Spinal cord (tissue), 9 donors: ENCODE measurements at regions not wholly inside any gene's neighbourhood (a gene's known extent, or its start where the extent isn't known, plus 50 kb on each side); places are given as distances from the start of the nearest gene placed in this dataset.

ENCODE experiments used
- DNase-seq, 6 donors: peaks; one replicate each; pipeline versions ENCODE4 v3.0.0 to v3.0.0-alpha.2; 2013 to 2015; ENCODE audit warnings: low spot score in 6 of 6, low read depth in 4 of 6
- H3K27ac ChIP-seq: one replicate; pipeline ENCODE4 v1.5.1; 2013; ENCODE audit warnings: low read depth, low read length, control low read depth
- H3K27me3 ChIP-seq: one replicate; pipeline ENCODE4 v1.6.1; 2013; ENCODE audit warnings: low read length; ENCODE audit not compliant: control insufficient read depth, insufficient read depth
- H3K36me3 ChIP-seq: one replicate; pipeline ENCODE4 v1.6.1; 2013; ENCODE audit warnings: low read length; ENCODE audit not compliant: control insufficient read depth, insufficient read depth
- H3K4me1 ChIP-seq: one replicate; pipeline ENCODE4 v1.6.1; 2013; ENCODE audit warnings: low read length; ENCODE audit not compliant: control insufficient read depth, insufficient read depth
- H3K4me3 ChIP-seq: one replicate; pipeline ENCODE4 v1.5.1; 2013; ENCODE audit warnings: low read depth, low read length, control low read depth
- H3K9me3 ChIP-seq: one replicate; pipeline ENCODE4 v1.6.1; 2013; ENCODE audit warnings: low read length; ENCODE audit not compliant: control insufficient read depth, insufficient read depth
- WGBS: methylation state at CpG from one replicate; pipeline ENCODE4 v1.1.5; 2013; ENCODE audit warnings: missing lambda C conversion rate; ENCODE audit not compliant: insufficient coverage; 5-methylcytosine and 5-hydroxymethylcytosine counted together
- donor health status: healthy.

GRCh38 chr4:71663780-71664179 lies 120.1 kb downstream of the GC start:
- no peaks in the 10 kb centered on the region for H3K27me3 ChIP-seq
- no peak overlapping the region for H3K4me3 ChIP-seq
- no peak overlapping the region for H3K27ac ChIP-seq
- DNase-seq = no peak
- H3K9me3 ChIP-seq = no peaks in the 10 kb centered on the region
- WGBS = no CpG with 5 or more reads among the region's 2 CpGs
- no peaks in the 10 kb centered on the region for H3K36me3 ChIP-seq
- no peaks in the 10 kb centered on the region for H3K4me1 ChIP-seq

GRCh38 chr4:71659979-71660378 lies 123.9 kb downstream of the GC start:
- Histone ChIP-seq H3K4me3 (no peak overlapping the region), H3K9me3 (no peaks in the 10 kb centered on the region), H3K27ac (no peak overlapping the region), H3K4me1 (no peaks in the 10 kb centered on the region), H3K36me3 (no peaks in the 10 kb centered on the region), H3K27me3 (no peaks in the 10 kb centered on the region)
- DNase-seq = no peak
- WGBS = no CpG with 5 or more reads among the region's 2 CpGs

GRCh38 chr4:71648923-71649322 lies 135.0 kb downstream of the GC start:
- Histone ChIP-seq H3K27me3 (no peaks in the 10 kb centered on the region), H3K9me3 (no peaks in the 10 kb centered on the region), H3K27ac (no peak overlapping the region), H3K4me1 (no peaks in the 10 kb centered on the region), H3K4me3 (no peak overlapping the region), H3K36me3 (no peaks in the 10 kb centered on the region)
- WGBS = 75% methylated on average over 1 of the region's 1 CpG
- peak in 1 of 6 donors; percentile 9 for DNase-seq

GRCh38 chr4:71648448-71648847 lies 135.4 kb downstream of the GC start:
- DNase-seq = no peak
- H3K27ac ChIP-seq = no peak overlapping the region
- no peaks in the 10 kb centered on the region for H3K36me3 ChIP-seq
- H3K9me3 ChIP-seq = no peaks in the 10 kb centered on the region
- H3K4me3 ChIP-seq = no peak overlapping the region
- H3K4me1 ChIP-seq = no peaks in the 10 kb centered on the region
- H3K27me3 ChIP-seq = no peaks in the 10 kb centered on the region
- no CpG with 5 or more reads among the region's 5 CpGs for WGBS

- WGBS = 100% methylated on average over 1 of the region's 2 CpGs
- DNase-seq = no peak
- H3K27me3 ChIP-seq = no peaks in the 10 kb centered on the region
Measured at GRCh38 chr4:71639380-71639779, 144.5 kb downstream of the GC start.

GRCh38 chr4:71635139-71635748 lies 148.6 kb downstream of the GC start:
- Histone ChIP-seq H3K9me3 (no peaks in the 10 kb centered on the region), H3K4me3 (no peak overlapping the region), H3K36me3 (no peaks in the 10 kb centered on the region), H3K27me3 (no peaks in the 10 kb centered on the region), H3K27ac (peak overlapping the region; percentile 57), H3K4me1 (no peaks in the 10 kb centered on the region)
- DNase-seq = peak; percentile 19 to 94 (median 49)
- no CpG with 5 or more reads among the region's 1 CpG for WGBS

More at GRCh38 chr4:71639380-71639779, 144.5 kb downstream of the GC start:
- H3K4me1 ChIP-seq = no peaks in the 10 kb centered on the region
- no peak overlapping the region for H3K4me3 ChIP-seq
- no peak overlapping the region for H3K27ac ChIP-seq
- H3K36me3 ChIP-seq = no peaks in the 10 kb centered on the region
- no peaks in the 10 kb centered on the region for H3K9me3 ChIP-seq

- H3K27ac ChIP-seq = no peak overlapping the region
- no peaks in the 10 kb centered on the region for H3K4me1 ChIP-seq
- no peak overlapping the region for H3K4me3 ChIP-seq
- no peaks in the 10 kb centered on the region for H3K36me3 ChIP-seq
- DNase-seq = no peak
- WGBS = 94% methylated on average over 9 of the region's 9 CpGs
- H3K9me3 ChIP-seq = no peaks in the 10 kb centered on the region
- H3K27me3 ChIP-seq = no peaks in the 10 kb centered on the region
Measured at GRCh38 chr4:71634364-71634763, 149.5 kb downstream of the GC start.

- no CpG with 5 or more reads among the region's 3 CpGs for WGBS
- no peak for DNase-seq
- Histone ChIP-seq H3K4me1 (no peaks in the 10 kb centered on the region), H3K4me3 (no peak overlapping the region), H3K36me3 (no peaks in the 10 kb centered on the region), H3K27me3 (no peaks in the 10 kb centered on the region), H3K9me3 (no peaks in the 10 kb centered on the region), H3K27ac (no peak overlapping the region)
Measured at GRCh38 chr4:71630803-71631202, 153.1 kb downstream of the GC start.

GRCh38 chr4:71625005-71625404 lies 158.9 kb downstream of the GC start:
- Histone ChIP-seq H3K9me3 (no peaks in the 10 kb centered on the region), H3K27me3 (no peaks in the 10 kb centered on the region), H3K27ac (no peak overlapping the region), H3K4me1 (no peaks in the 10 kb centered on the region), H3K36me3 (no peaks in the 10 kb centered on the region), H3K4me3 (no peak overlapping the region)
- no CpG with 5 or more reads among the region's 4 CpGs for WGBS
- DNase-seq = no peak
